GM13977 (cell line): ENCODE measurements at regions not wholly inside any gene's neighbourhood (a gene's known extent, or its start where the extent isn't known, plus 50 kb on each side); places are given as distances from the start of the nearest gene placed in this dataset.

Experiments used
- DNase-seq: peaks from one replicate; pipeline ENCODE4 v3.0.0; 2012; ENCODE audit warnings: low spot score
- CTCF ChIP-seq: IDR thresholded peaks from 2 replicates; pipeline ENCODE4 v1.5.1; 2012; ENCODE audit warnings: mild to moderate bottlenecking, control low read depth; ENCODE audit not compliant: insufficient read depth; ENCODE audit errors: extremely low read depth, missing control alignments
- in situ Hi-C: fragments of 300-500 bp; cut with MboI; formaldehyde crosslinking; loops from one replicate; pipeline ENCODE4 v1.12.0; 2022; ENCODE audit warnings: low sequenced_read_pairs, low pct_unique_long_range_greater_than_20kb, mixed read lengths, inconsistent platforms; ENCODE audit not compliant: unreplicated experiment

DNA sequence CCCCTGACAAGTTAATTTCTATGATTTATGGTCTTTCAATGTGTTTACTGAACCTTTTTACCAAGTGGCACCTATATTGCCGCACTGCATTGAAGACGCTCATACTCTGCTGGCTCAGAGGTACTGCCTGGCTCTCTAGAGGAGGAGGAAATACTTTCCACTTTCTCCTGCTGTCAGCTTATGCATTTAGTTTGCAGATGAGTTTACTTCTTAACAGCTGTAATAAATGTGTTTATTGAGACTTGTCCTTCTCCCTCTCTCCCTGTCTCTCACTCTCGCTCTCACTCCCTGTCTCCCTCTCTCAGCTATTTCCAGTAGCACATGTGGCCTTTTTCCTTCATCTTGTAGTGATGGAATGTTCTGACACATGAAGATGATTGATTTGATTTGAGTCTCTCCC lies 60.3 kb upstream of the SPATA13 start:
- DNase-seq, result no peak
- in situ Hi-C loops, result no loop called here
- no peak for TF ChIP-seq CTCF

- in situ Hi-C loops, result no loop called here
- no peak for DNase-seq
- TF ChIP-seq CTCF, result no peak
Measured at GRCh38 chr13:24103782-24104372, 56.6 kb upstream of the SPATA13 start.

DNA sequence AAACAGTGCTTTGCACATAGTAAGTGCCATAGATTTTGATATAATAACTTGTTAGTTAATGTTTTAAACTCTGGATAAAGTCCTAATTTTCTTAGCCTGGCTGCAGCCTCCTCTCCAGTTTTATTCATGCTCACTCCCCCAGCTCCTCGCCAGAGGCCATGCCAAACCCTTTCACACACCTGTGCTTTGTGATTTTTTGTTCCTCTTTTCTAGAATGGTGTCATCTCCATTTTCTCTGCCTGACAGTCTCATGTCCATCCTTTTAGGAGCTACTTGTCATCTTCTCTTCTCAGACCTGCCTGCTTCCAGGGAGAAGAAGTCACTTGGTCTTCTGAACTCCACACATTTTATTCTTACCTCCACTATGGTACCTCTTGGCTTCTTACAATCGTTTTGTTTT lies 55.8 kb upstream of the SPATA13 start:
- in situ Hi-C loops, result no loop called here
- DNase-seq, result no peak
- TF ChIP-seq CTCF, result no peak

DNA sequence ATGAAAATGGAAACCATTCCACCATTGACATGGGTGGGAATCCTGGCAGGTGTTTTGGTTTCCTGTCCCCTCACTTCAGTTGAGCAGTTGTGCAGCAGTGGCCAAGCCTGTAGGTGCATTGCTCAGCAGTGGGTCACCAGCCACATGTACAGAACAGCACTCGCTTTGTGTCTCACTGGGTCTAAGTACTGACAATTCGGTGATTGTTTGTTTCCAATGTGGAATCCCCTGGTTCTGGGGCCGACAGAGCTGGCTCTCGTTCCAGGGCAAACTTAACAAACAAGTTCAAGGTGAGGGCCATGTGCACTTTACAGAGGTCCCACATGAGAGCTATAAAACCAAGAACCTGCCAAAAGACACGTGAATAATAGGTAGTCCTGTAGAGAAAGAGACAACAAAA lies 54.1 kb upstream of the SPATA13 start:
- DNase-seq, result no peak
- in situ Hi-C loops, result no loop called here
- TF ChIP-seq CTCF, result no peak

DNA sequence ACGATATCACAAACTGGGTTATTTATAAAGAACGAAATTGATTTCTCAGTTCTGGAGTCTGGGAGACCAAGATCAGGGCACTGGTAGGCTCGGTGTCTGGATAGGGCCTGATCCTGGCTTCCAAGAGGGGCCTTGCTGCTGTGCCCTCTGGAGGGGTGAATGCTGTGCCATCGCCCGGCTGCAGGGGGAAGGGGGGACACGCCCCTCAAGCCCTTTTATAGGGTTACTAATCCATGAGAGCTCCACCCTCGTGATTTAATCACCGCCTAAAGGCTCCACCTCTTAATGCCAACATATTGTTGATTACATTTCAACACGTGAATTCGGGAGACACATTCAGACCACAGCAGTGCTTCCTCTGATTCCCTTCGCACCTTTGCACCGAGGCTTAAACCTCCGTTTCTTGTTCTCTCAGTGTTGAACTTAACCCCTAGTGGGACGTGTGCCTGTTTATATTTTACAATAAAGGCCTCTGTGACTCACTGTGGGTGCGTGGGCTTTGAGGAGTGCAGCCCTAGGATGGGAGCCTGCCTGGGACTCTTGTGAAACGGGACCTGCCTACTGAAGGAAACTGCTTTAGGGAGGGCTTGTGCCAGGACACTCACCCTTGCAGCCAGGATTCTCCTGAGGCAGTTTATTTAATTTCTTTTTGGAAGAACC lies 52.4 kb upstream of the SPATA13 start:
- in situ Hi-C loops, result no loop called here
- no peak for TF ChIP-seq CTCF
- no peak for DNase-seq

DNA sequence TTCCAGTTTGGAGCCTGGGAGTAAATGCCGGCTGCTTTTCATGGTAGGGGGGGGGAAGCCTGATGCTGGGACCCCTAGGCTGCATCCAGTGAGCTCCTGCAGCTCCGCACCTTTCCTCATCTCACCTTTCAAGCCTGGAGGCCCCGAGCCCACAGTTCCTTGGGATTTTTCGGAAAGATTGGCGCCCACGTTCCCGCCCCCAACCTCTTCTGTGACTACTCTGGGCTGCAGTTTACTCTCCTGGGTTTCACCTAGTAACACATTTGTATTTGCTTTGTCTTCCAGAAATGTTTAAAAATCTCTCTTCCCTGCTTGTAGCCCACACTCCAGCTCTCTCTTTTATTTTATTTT lies 51.9 kb upstream of the SPATA13 start:
- no peak for DNase-seq
- in situ Hi-C loops, result no loop called here
- no peak for TF ChIP-seq CTCF
